NAMALWA (cell line): ENCODE measurements at regions not wholly inside any gene's neighbourhood (a gene's known extent, or its start where the extent isn't known, plus 50 kb on each side); places are given as distances from the start of the nearest gene placed in this dataset.

Experiments used
- DNase-seq: peaks from one replicate; pipeline ENCODE4 v3.0.0-alpha.2; 2015; ENCODE audit warnings: low spot score

- no peak for DNase-seq
Observed at GRCh38 chr18:78362198-78362597, 617.4 kb upstream of the SALL3 start.

- DNase-seq: no peak
Observed at GRCh38 chr18:78363556-78364387, 615.8 kb upstream of the SALL3 start.

GRCh38 chr18:78364388-78364960 is 615.1 kb upstream of the SALL3 start:
- no peak for DNase-seq

- no peak for DNase-seq
Observed at GRCh38 chr18:78367996-78368395, 611.6 kb upstream of the SALL3 start.

- no peak for DNase-seq
Observed at GRCh38 chr18:78368726-78369125, 610.9 kb upstream of the SALL3 start.

GRCh38 chr18:78376046-78376445 is 603.6 kb upstream of the SALL3 start:
- no peak for DNase-seq

GRCh38 chr18:78378403-78378802 is 601.2 kb upstream of the SALL3 start:
- no peak for DNase-seq

- no peak for DNase-seq
Observed at GRCh38 chr18:78378983-78379382, 600.6 kb upstream of the SALL3 start.

- no peak for DNase-seq
Observed at GRCh38 chr18:78390348-78390951, 589.2 kb upstream of the SALL3 start.

GRCh38 chr18:78390952-78391348 is 588.7 kb upstream of the SALL3 start:
- no peak for DNase-seq

GRCh38 chr18:78393086-78393862 is 586.3 kb upstream of the SALL3 start:
- no peak for DNase-seq

- DNase-seq: no peak
Observed at GRCh38 chr18:78396077-78396476, 583.5 kb upstream of the SALL3 start.

GRCh38 chr18:78396756-78397155 is 582.9 kb upstream of the SALL3 start:
- no peak for DNase-seq

GRCh38 chr18:78399992-78400503 is 579.6 kb upstream of the SALL3 start:
- no peak for DNase-seq

- DNase-seq: peak; percentile 2
Observed at GRCh38 chr18:78402440-78402839, 577.2 kb upstream of the SALL3 start.

GRCh38 chr18:78402966-78403365 is 576.7 kb upstream of the SALL3 start:
- DNase-seq: no peak

GRCh38 chr18:78403371-78403770 is 576.2 kb upstream of the SALL3 start:
- no peak for DNase-seq

GRCh38 chr18:78405763-78406162 is 573.9 kb upstream of the SALL3 start:
- DNase-seq: no peak

- no peak for DNase-seq
Observed at GRCh38 chr18:78406743-78407465, 572.7 kb upstream of the SALL3 start.

GRCh38 chr18:78407466-78407844 is 572.2 kb upstream of the SALL3 start:
- DNase-seq: no peak

GRCh38 chr18:78408623-78409022 is 571.0 kb upstream of the SALL3 start:
- DNase-seq: no peak
